ENCODE measurements at regions not wholly inside any gene's neighbourhood (a gene's known extent, or its start where the extent isn't known, plus 50 kb on each side); places are given as distances from the start of the nearest gene placed in this dataset.
A peak's percentile ranks its signal among the peaks of the same experiment; 100 is the strongest.

GRCh38 chr12:65608319-65608916 is 215.9 kb upstream of the HMGA2 start:
- DNase-seq = no peak
- Histone ChIP-seq H3K36me3 (ENCODE audit: control insufficient read depth, insufficient read depth, low read length) (no peaks in the 10 kb centered on the region), H3K9me3 (replicated peaks; ENCODE audit: control insufficient read depth, low read depth, low read length) (peaks cover 4% of the 10 kb centered on the region), H3K27ac (ENCODE audit: low read length) (no peak overlapping the region), H3K4me3 (ENCODE audit: low read length) (no peak overlapping the region), H3K4me1 (ENCODE audit: control insufficient read depth, insufficient read depth, low read length) (peaks cover 6% of the 10 kb centered on the region), H3K27me3 (ENCODE audit: control insufficient read depth, insufficient read depth, low read length) (no peaks in the 10 kb centered on the region)
- 79% methylated on average over 2 of the region's 2 CpGs for WGBS (ENCODE audit: insufficient coverage)

GRCh38 chr12:65609359-65609771 is 214.9 kb upstream of the HMGA2 start:
- WGBS (ENCODE audit: insufficient coverage) = 17% methylated on average over 1 of the region's 4 CpGs
- H3K27me3 ChIP-seq (ENCODE audit: control insufficient read depth, insufficient read depth, low read length) = no peaks in the 10 kb centered on the region

DNA sequence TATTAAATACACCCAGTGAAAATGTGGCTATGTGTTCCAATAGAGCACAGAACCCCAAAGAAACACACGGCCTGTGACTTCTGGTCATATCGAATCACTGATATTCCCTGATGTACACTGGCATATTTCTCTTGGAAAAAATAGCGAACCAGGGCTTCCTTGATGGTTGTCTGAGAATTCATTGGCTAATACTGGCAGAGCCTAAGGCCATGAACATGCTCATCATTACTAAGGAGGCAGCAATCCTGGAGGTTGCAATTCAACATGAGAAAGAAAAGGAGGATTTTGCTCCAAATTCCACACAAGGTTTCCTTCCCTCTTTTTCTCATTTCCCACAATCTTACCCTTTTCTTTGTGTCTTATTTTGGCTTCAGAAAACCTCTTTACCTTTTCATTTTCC is 212.9 kb upstream of the HMGA2 start:
- H3K9me3 ChIP-seq (replicated peaks; ENCODE audit: control insufficient read depth, low read depth, low read length) = peaks cover 4% of the 10 kb centered on the region
- H3K36me3 ChIP-seq (ENCODE audit: control insufficient read depth, insufficient read depth, low read length) = no peaks in the 10 kb centered on the region
- no peaks in the 10 kb centered on the region for H3K4me1 ChIP-seq (ENCODE audit: control insufficient read depth, insufficient read depth, low read length)
- H3K4me3 ChIP-seq (ENCODE audit: low read length) = no peak overlapping the region
- WGBS (ENCODE audit: insufficient coverage) = 83% methylated on average over 2 of the region's 3 CpGs
- DNase-seq = no peak
- no peak overlapping the region for H3K27ac ChIP-seq (ENCODE audit: low read length)
- no peaks in the 10 kb centered on the region for H3K27me3 ChIP-seq (ENCODE audit: control insufficient read depth, insufficient read depth, low read length)

More at GRCh38 chr12:65609359-65609771, 214.9 kb upstream of the HMGA2 start:
- Histone ChIP-seq H3K4me3 (ENCODE audit: low read length) (no peak overlapping the region), H3K4me1 (ENCODE audit: control insufficient read depth, insufficient read depth, low read length) (peaks cover 2% of the 10 kb centered on the region), H3K36me3 (ENCODE audit: control insufficient read depth, insufficient read depth, low read length) (no peaks in the 10 kb centered on the region), H3K9me3 (replicated peaks; ENCODE audit: control insufficient read depth, low read depth, low read length) (peaks cover 4% of the 10 kb centered on the region), H3K27ac (ENCODE audit: low read length) (no peak overlapping the region)
- DNase-seq = peak; percentile 44

DNA sequence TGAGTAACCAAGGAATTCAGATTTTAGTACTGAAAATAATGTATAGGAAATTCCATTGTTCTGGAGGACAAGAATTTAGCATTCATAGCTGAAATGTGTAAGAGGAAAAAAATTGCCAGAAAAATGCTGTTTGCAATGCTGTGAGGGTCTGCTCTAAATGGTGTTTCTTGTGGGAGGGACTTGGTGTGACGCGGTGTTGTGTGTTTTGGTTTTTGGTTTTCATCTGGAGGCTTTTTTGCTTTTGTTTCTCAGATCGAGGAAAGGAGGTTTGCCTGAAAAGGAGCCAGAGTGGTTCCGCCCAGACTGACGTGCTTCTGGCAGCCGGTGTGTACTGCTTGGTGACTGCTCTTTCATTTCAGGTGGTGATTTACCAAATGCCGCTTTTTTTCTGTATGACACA is 211.8 kb upstream of the HMGA2 start:
- no peaks in the 10 kb centered on the region for H3K4me1 ChIP-seq (ENCODE audit: control insufficient read depth, insufficient read depth, low read length)
- WGBS (ENCODE audit: insufficient coverage) = 44% methylated on average over 7 of the region's 7 CpGs
- no peaks in the 10 kb centered on the region for H3K36me3 ChIP-seq (ENCODE audit: control insufficient read depth, insufficient read depth, low read length)
- no peak overlapping the region for H3K27ac ChIP-seq (ENCODE audit: low read length)
- peak; percentile 50 for DNase-seq
- H3K4me3 ChIP-seq (ENCODE audit: low read length) = no peak overlapping the region
- no peaks in the 10 kb centered on the region for H3K27me3 ChIP-seq (ENCODE audit: control insufficient read depth, insufficient read depth, low read length)
- peaks cover 4% of the 10 kb centered on the region for H3K9me3 ChIP-seq (replicated peaks; ENCODE audit: control insufficient read depth, low read depth, low read length)

DNA sequence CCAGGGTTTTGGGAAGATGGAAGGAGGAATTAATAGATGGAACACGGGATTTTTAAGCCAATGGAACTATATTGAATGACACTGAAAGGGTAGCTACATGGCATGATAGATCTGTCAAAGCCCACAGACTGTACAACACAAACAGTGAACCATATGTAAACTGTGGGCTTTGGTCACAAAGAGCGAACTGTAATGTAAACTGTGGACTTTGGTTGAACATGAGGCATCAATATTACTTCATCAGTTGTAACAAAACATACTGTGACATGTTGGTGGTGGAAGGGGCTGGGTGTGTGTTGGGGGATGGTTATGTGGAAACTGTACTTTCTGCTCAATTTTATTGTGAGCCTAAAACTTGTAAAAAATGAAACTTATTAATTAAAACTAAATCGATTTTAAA is 210.6 kb upstream of the HMGA2 start:
- Histone ChIP-seq H3K4me1 (ENCODE audit: control insufficient read depth, insufficient read depth, low read length) (no peaks in the 10 kb centered on the region), H3K9me3 (replicated peaks; ENCODE audit: control insufficient read depth, low read depth, low read length) (no peaks in the 10 kb centered on the region), H3K4me3 (ENCODE audit: low read length) (no peak overlapping the region), H3K27ac (ENCODE audit: low read length) (no peak overlapping the region), H3K36me3 (ENCODE audit: control insufficient read depth, insufficient read depth, low read length) (no peaks in the 10 kb centered on the region), H3K27me3 (ENCODE audit: control insufficient read depth, insufficient read depth, low read length) (no peaks in the 10 kb centered on the region)
- DNase-seq = no peak
- WGBS (ENCODE audit: insufficient coverage) = 78% methylated on average over 1 of the region's 3 CpGs

- Histone ChIP-seq H3K27me3 (ENCODE audit: control insufficient read depth, insufficient read depth, low read length) (no peaks in the 10 kb centered on the region), H3K36me3 (ENCODE audit: control insufficient read depth, insufficient read depth, low read length) (no peaks in the 10 kb centered on the region), H3K9me3 (replicated peaks; ENCODE audit: control insufficient read depth, low read depth, low read length) (no peaks in the 10 kb centered on the region), H3K4me1 (ENCODE audit: control insufficient read depth, insufficient read depth, low read length) (no peaks in the 10 kb centered on the region), H3K27ac (ENCODE audit: low read length) (peak overlapping the region; percentile 59), H3K4me3 (ENCODE audit: low read length) (no peak overlapping the region)
- DNase-seq = peak; percentile 75
- 75% methylated on average over 3 of the region's 5 CpGs for WGBS (ENCODE audit: insufficient coverage)
These were observed 209.9 kb upstream of the HMGA2 start for GRCh38 chr12:65614259-65614889.

DNA sequence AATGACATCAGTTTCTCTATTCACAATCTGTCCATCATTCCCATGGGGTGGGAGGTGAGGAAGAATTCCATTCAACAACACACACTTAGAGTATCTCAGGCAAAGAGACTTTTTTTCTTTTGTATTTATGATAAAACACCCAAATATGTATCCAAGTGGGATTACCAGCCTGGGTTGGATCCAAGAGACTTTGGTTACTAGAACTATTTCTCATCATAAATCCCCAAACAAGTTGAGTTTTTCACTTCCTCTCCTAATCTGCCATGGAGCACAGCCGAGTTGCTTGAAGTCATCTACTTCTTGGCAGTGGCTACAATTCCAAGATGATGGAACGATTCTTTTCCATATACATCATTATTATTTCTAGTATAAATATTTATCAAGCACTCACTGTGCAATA is 209.2 kb upstream of the HMGA2 start:
- DNase-seq = peak; percentile 93

GRCh38 chr12:65616022-65616421 is 208.3 kb upstream of the HMGA2 start:
- Histone ChIP-seq H3K36me3 (ENCODE audit: control insufficient read depth, insufficient read depth, low read length) (no peaks in the 10 kb centered on the region), H3K27ac (ENCODE audit: low read length) (no peak overlapping the region), H3K4me3 (ENCODE audit: low read length) (no peak overlapping the region), H3K4me1 (ENCODE audit: control insufficient read depth, insufficient read depth, low read length) (no peaks in the 10 kb centered on the region), H3K9me3 (replicated peaks; ENCODE audit: control insufficient read depth, low read depth, low read length) (no peaks in the 10 kb centered on the region), H3K27me3 (ENCODE audit: control insufficient read depth, insufficient read depth, low read length) (no peaks in the 10 kb centered on the region)
- no peak for DNase-seq
- WGBS (ENCODE audit: insufficient coverage) = 100% methylated on average over 1 of the region's 1 CpG

More for the DNA sequence above, 209.2 kb upstream of the HMGA2 start:
- Histone ChIP-seq H3K27ac (ENCODE audit: low read length) (peak overlapping the region; percentile 59), H3K4me1 (ENCODE audit: control insufficient read depth, insufficient read depth, low read length) (no peaks in the 10 kb centered on the region), H3K36me3 (ENCODE audit: control insufficient read depth, insufficient read depth, low read length) (no peaks in the 10 kb centered on the region), H3K27me3 (ENCODE audit: control insufficient read depth, insufficient read depth, low read length) (no peaks in the 10 kb centered on the region), H3K9me3 (replicated peaks; ENCODE audit: control insufficient read depth, low read depth, low read length) (no peaks in the 10 kb centered on the region), H3K4me3 (ENCODE audit: low read length) (no peak overlapping the region)
- no CpG with 5 or more reads among the region's 2 CpGs for WGBS (ENCODE audit: insufficient coverage)

- Histone ChIP-seq H3K27me3 (ENCODE audit: control insufficient read depth, insufficient read depth, low read length) (no peaks in the 10 kb centered on the region), H3K4me1 (ENCODE audit: control insufficient read depth, insufficient read depth, low read length) (no peaks in the 10 kb centered on the region), H3K4me3 (ENCODE audit: low read length) (no peak overlapping the region), H3K9me3 (replicated peaks; ENCODE audit: control insufficient read depth, low read depth, low read length) (no peaks in the 10 kb centered on the region), H3K36me3 (ENCODE audit: control insufficient read depth, insufficient read depth, low read length) (no peaks in the 10 kb centered on the region), H3K27ac (ENCODE audit: low read length) (no peak overlapping the region)
- no CpG with 5 or more reads among the region's 2 CpGs for WGBS (ENCODE audit: insufficient coverage)
- no peak for DNase-seq
These were observed 205.7 kb upstream of the HMGA2 start for GRCh38 chr12:65618588-65618987.

DNA sequence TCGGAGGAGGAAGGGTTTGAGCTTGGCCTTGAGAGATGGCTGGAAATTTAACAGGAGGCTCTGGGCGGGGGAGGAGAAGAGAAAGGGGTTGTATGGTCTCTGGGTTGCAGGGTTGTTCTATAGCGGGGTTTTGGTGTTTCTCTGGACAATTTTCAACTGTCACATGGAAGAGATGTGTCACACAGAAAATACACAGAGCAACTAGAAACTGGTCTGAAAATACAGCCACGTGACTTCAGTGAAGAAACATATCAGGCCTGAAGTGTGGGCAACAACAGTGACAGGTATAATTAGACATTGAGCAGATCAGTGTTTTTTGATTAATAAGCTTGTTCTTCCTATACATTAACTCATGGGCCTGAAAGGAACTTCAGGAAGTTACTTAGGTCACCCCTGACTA is 205.3 kb upstream of the HMGA2 start:
- WGBS (ENCODE audit: insufficient coverage) = 58% methylated on average over 1 of the region's 4 CpGs

More for the DNA sequence above, 205.3 kb upstream of the HMGA2 start:
- no peak overlapping the region for H3K4me3 ChIP-seq (ENCODE audit: low read length)
- no peaks in the 10 kb centered on the region for H3K27me3 ChIP-seq (ENCODE audit: control insufficient read depth, insufficient read depth, low read length)
- H3K36me3 ChIP-seq (ENCODE audit: control insufficient read depth, insufficient read depth, low read length) = no peaks in the 10 kb centered on the region
- no peaks in the 10 kb centered on the region for H3K9me3 ChIP-seq (replicated peaks; ENCODE audit: control insufficient read depth, low read depth, low read length)
- no peak overlapping the region for H3K27ac ChIP-seq (ENCODE audit: low read length)
- H3K4me1 ChIP-seq (ENCODE audit: control insufficient read depth, insufficient read depth, low read length) = no peaks in the 10 kb centered on the region
- DNase-seq = no peak
